HG03066 (cell line): ENCODE measurements at regions not wholly inside any gene's neighbourhood (a gene's known extent, or its start where the extent isn't known, plus 50 kb on each side); places are given as distances from the start of the nearest gene placed in this dataset.
"Not testable (repeated sequence)": the region's sequence is repeated elsewhere in the genome, so short reads cannot be mapped to it uniquely, and the experiment has no call there.

Experiments used
- ATAC-seq: cut with Tn5 transposase; IDR thresholded peaks from one replicate; pipeline ENCODE4 v1.9.1; 2021; ENCODE audit warnings: low read depth; ENCODE audit not compliant: unreplicated experiment

- no peak for ATAC-seq
Observed at GRCh38 chr17:33983824-33984574, 271.1 kb upstream of the CCL2 start.

GRCh38 chr17:33986088-33986487 lies 269.0 kb upstream of the CCL2 start:
- ATAC-seq, result no peak

GRCh38 chr17:33986566-33986965 lies 268.5 kb upstream of the CCL2 start:
- ATAC-seq, result no peak

GRCh38 chr17:33987162-33987561 lies 267.9 kb upstream of the CCL2 start:
- ATAC-seq, result no peak

DNA sequence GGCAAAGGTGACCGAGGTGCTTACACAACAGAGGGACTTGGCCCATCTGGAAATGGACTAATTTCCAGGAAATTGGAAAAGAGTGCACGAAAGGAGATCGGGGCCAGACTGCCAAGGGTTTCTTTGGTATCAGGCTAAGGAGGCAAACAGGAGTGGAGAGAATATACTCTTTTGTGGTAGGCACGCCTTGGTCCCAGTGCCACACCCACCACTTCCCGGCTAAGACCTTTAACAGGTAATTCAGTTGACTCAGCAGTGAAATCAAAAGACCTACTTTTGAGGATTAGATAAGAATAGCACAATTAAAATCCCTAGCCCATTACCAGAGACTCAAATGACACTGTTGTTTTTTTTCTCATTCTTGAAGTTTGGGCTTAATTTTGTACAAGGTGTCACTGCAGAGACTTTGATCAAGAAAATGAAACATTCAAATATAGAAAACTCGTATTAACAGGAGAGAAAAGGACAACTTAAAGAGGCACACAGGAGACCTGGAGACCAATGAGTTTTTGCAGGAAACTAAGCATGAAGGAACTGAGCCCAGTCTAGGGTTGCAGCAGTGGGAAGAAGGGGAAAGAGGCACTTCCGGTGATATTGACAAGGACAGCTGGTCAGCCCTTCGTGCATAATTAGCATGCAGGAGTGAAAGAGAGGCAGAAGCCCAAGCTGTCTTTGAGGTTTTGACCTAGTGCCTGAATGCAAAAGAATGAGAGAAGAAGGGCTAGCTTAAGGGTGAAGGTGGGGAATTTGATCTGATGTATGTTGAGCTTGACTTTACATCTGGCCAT lies 265.5 kb upstream of the CCL2 start:
- no peak for ATAC-seq

GRCh38 chr17:33990943-33991706 lies 264.0 kb upstream of the CCL2 start:
- ATAC-seq, result no peak

DNA sequence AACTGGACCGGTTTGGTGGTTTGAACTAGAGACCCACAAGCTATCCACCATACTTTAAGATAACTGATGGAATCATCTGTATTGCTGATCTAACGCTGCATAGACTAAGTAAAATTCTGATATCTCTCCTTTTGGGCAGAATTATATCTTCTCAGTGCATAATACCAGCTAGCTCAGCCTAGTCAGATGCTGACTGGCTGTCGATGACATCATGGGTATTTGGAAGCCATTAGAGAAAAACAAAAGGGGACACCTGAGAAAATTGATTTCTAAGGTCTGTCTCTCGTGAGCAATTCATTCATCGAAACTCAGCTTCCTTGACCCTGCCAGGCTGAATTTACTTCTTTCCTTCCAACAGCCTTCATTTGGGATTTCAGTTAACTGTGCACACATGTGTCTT lies 263.0 kb upstream of the CCL2 start:
- ATAC-seq, result no peak

- no peak for ATAC-seq
Observed at GRCh38 chr17:34000639-34001038, 254.4 kb upstream of the CCL2 start.

GRCh38 chr17:34001246-34001645 lies 253.8 kb upstream of the CCL2 start:
- no peak for ATAC-seq

- ATAC-seq, result no peak
Observed at GRCh38 chr17:34006126-34006525, 249.0 kb upstream of the CCL2 start.

DNA sequence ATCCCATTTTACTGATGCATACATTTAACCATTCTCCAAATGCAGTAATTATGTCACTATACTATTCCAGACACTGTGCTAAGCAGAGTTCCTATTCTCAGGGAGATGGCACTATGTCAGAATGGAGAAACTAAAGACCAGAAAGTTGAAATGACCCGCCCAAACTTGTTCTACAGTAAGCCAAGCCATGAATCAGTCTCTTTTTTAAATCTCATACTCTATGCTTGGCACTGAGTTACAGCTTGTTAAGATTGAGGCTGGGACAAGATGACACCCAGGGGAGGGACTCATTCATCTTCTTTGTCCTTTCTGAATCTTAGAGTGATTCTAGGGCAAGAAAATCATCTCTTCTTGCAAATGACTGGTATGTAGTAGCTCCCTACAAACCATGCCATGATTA lies 247.0 kb upstream of the CCL2 start:
- no peak for ATAC-seq

DNA sequence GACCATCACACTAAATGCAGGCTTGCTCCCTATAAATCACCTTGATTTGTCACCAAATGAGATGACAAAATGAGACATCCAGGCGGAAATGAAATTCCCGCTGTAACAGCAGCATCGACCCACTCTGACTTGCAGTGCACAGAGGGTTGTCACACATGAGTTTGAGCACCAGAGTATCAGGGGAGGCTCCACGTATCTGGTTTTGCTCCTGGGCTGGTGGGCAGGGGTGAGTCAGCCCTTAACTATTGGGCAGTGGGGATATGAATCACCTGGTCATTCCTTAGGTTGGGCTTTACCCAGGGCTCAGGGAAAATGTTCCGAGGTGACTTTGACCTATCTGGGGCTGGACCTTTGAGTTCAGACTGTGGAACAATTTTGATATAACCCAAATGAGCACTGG lies 245.2 kb upstream of the CCL2 start:
- ATAC-seq, result no peak

GRCh38 chr17:34010534-34010933 lies 244.6 kb upstream of the CCL2 start:
- no peak for ATAC-seq

DNA sequence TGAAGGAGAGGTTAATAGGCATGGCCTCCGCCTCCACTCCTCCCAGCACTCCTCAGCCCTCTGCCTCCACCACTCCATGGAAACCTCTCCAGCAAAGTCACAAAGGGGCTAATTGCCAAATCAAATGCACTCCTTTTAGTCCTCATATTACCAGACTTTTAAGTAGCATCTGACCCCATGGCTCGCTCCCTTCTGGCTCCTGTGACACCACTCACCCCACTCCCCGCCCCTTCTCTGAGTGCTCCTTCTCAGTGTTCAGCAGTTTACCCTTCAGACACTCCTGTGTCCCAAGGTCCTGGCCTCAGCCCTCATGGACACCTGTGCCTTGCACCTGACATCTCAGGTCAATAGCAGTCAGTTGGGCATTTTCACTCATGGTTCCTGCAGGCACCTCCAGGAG lies 243.5 kb upstream of the CCL2 start:
- ATAC-seq, result no peak

- no peak for ATAC-seq
Observed at GRCh38 chr17:34012709-34013375, 242.2 kb upstream of the CCL2 start.

- no peak for ATAC-seq
Observed at GRCh38 chr17:34015253-34015652, 239.8 kb upstream of the CCL2 start.

GRCh38 chr17:34024386-34024785 lies 230.7 kb upstream of the CCL2 start:
- ATAC-seq, result no peak

DNA sequence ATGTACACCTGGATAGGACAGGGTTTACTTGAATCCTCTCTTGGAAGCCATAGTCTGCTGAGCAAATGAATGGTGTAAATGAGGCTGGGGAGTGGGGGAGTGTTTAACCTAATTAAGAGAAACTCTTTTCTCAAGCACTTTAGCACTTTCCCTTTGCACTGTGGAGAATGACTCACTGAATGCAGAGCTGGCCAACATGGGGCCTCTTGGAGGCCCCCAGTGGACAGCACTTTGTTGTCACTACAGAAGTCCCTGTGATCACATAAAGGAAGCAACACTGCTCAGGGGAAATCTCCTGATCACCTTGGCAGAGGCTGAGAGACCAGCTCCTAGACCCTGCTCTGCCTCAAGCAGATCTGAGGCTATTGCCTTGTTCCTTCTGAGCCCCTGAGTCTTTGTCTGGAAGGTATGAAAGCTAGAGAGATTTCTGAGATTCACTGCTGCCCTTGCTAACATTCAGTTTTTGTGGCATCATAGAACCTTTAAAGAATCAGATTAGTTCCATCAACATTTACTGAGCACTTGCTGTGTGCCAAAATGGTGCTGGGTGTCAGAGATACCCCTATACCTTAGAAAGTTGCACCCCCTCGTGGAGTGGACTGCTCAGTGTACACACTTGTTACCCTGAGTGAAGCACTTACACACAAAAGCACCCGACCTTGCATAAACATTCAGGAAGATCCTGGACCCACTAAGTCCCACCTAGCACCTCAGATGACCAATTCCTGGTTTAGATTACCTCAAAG lies 230.1 kb upstream of the CCL2 start:
- ATAC-seq, result no peak

DNA sequence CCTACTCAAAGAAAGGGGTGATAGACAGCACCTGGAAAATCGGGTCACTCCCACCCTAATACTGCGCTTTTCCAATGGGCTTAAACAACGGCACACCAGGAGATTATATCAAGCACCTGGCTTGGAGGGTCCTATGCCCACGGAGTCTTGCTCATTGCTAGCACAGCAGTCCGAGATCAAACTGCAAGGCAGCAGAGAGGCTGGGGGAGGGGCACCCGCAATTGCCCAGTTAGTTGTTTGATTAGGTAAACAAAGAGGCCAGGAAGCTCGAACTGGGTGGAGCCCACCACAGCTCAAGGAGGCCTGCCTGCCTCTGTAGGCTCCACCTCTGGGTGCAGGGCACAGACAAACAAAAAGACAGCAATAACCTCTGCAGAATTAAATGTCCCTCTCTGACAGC lies 224.5 kb upstream of the CCL2 start:
- not testable (repeated sequence) for ATAC-seq

DNA sequence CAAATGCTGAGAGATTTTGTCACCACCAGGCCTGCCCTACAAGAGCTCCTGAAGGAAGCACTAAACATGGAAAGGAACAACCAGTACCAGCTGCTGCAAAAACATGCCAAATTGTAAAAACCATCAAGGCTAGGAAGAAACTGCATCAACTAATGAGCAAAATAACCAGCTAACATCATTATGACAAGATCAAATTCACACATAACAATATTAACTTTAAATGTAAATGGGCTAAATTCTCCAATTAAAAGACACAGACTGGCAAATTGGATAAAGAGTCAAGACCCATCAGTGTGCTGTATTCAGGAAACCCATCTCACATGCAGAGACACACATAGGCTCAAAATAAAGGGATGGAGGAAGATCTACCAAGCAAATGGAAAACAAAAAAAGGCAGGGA lies 222.8 kb upstream of the CCL2 start:
- ATAC-seq, result not testable (repeated sequence)
